Spinal cord (tissue), 9 donors: ENCODE measurements at regions not wholly inside any gene's neighbourhood (a gene's known extent, or its start where the extent isn't known, plus 50 kb on each side); places are given as distances from the start of the nearest gene placed in this dataset.

Source experiments
- DNase-seq, 6 donors: peaks; one replicate each; pipeline versions ENCODE4 v3.0.0 to v3.0.0-alpha.2; 2013 to 2015; ENCODE audit warnings: low spot score in 6 of 6, low read depth in 4 of 6
- H3K27ac ChIP-seq: one replicate; pipeline ENCODE4 v1.5.1; 2013; ENCODE audit warnings: low read depth, low read length, control low read depth
- H3K27me3 ChIP-seq: one replicate; pipeline ENCODE4 v1.6.1; 2013; ENCODE audit warnings: low read length; ENCODE audit not compliant: control insufficient read depth, insufficient read depth
- H3K36me3 ChIP-seq: one replicate; pipeline ENCODE4 v1.6.1; 2013; ENCODE audit warnings: low read length; ENCODE audit not compliant: control insufficient read depth, insufficient read depth
- H3K4me1 ChIP-seq: one replicate; pipeline ENCODE4 v1.6.1; 2013; ENCODE audit warnings: low read length; ENCODE audit not compliant: control insufficient read depth, insufficient read depth
- H3K4me3 ChIP-seq: one replicate; pipeline ENCODE4 v1.5.1; 2013; ENCODE audit warnings: low read depth, low read length, control low read depth
- H3K9me3 ChIP-seq: one replicate; pipeline ENCODE4 v1.6.1; 2013; ENCODE audit warnings: low read length; ENCODE audit not compliant: control insufficient read depth, insufficient read depth
- WGBS: methylation state at CpG from one replicate; pipeline ENCODE4 v1.1.5; 2013; ENCODE audit warnings: missing lambda C conversion rate; ENCODE audit not compliant: insufficient coverage; 5-methylcytosine and 5-hydroxymethylcytosine counted together
- donor health status: healthy.

DNA sequence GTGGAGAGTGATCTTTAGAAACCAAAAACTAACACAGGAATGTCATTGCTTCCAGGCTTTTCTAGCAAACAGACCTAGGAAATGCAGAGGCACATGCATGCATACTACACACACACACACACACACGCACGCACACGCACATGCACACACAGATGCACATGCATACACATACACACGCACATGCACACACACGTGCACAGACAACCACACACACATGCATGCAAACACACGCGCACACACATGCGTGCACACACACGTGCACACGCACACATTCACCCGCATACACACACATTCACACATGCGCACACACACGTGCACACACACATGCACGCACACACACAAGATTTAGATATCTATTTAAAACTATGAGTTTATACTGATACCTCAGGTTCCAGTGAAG lies 379.5 kb downstream of the ZNF516 start:
- 100% methylated on average over 2 of the region's 14 CpGs for WGBS
- no peaks in the 10 kb centered on the region for H3K9me3 ChIP-seq
- no peak for DNase-seq
- no peaks in the 10 kb centered on the region for H3K27me3 ChIP-seq
- H3K36me3 ChIP-seq: no peaks in the 10 kb centered on the region
- H3K4me3 ChIP-seq: no peak overlapping the region
- H3K27ac ChIP-seq: no peak overlapping the region
- H3K4me1 ChIP-seq: no peaks in the 10 kb centered on the region

DNA sequence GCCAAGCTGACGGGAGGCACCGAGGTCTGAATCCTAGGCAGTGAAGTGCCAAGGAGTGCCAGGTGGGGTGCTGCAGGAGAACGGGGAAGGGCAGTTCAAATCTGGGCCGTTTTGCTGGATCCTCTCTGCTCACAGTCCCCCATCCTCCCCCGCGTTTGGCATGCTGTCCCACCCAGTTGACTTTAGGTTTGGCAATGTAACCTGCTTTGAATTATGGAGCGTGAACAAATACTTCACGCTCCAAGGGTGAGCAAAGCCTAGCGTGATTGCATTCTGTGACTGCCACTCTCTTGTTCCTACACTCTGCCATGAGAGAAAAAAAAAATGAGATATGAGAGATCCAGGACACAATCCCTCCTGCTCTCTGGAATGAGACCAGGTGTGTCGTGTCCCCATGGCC lies 381.9 kb downstream of the ZNF516 start:
- no peak overlapping the region for H3K27ac ChIP-seq
- no peak overlapping the region for H3K4me3 ChIP-seq
- 85% methylated on average over 5 of the region's 10 CpGs for WGBS
- no peaks in the 10 kb centered on the region for H3K36me3 ChIP-seq
- H3K4me1 ChIP-seq: no peaks in the 10 kb centered on the region
- H3K9me3 ChIP-seq: no peaks in the 10 kb centered on the region
- H3K27me3 ChIP-seq: no peaks in the 10 kb centered on the region
- DNase-seq: peak in 1 of 6 donors; percentile 69

DNA sequence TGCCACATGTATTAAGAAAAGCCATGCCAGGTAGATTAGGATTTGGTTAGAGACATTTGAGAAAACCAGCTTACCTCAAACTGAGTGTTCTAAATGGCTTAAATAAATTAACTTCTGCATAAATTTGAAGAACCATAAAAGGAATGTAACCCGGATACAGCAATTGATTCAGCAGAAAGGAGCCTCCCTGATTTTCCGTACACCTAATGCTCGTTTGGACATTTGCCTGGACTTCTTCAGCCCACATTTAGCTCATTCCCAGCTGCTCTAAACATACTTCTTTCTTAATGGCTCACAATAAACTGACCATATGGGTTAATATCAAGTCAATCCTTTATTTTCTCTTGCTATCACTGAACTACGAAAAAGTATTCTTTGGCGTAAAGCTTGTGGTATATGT lies 392.4 kb downstream of the ZNF516 start:
- H3K36me3 ChIP-seq: no peaks in the 10 kb centered on the region
- H3K4me3 ChIP-seq: no peak overlapping the region
- DNase-seq: no peak
- H3K27me3 ChIP-seq: no peaks in the 10 kb centered on the region
- H3K9me3 ChIP-seq: peaks cover 3% of the 10 kb centered on the region
- no peak overlapping the region for H3K27ac ChIP-seq
- 56% methylated on average over 4 of the region's 5 CpGs for WGBS
- no peaks in the 10 kb centered on the region for H3K4me1 ChIP-seq

DNA sequence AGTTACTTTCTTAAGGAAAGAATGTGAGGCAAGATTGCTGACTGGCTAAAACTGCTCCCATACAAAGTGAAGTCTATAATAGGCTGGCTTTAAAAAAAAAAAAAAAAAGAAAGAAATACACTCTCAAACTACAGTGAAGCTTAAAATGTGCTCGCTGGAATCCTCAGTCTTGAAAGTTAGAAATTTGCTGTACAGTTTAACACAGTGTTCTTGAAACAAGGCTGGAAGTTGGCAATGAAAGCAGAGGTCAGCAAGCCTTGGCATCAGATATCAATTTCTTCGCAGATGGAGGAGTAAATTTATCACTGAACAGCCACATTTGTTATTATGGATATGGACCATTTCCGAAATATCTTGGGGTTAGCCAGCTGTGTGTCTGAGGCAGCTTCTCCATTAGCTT lies 392.9 kb downstream of the ZNF516 start:
- peaks cover 3% of the 10 kb centered on the region for H3K9me3 ChIP-seq
- H3K4me1 ChIP-seq: no peaks in the 10 kb centered on the region
- peak in 1 of 6 donors; percentile 7 for DNase-seq
- WGBS: no CpG with 5 or more reads among the region's 3 CpGs
- no peaks in the 10 kb centered on the region for H3K27me3 ChIP-seq
- no peak overlapping the region for H3K27ac ChIP-seq
- H3K36me3 ChIP-seq: no peaks in the 10 kb centered on the region
- no peak overlapping the region for H3K4me3 ChIP-seq

- Histone ChIP-seq H3K36me3 (no peaks in the 10 kb centered on the region), H3K4me1 (no peaks in the 10 kb centered on the region), H3K27ac (no peak overlapping the region), H3K4me3 (no peak overlapping the region), H3K27me3 (no peaks in the 10 kb centered on the region), H3K9me3 (peaks cover 4% of the 10 kb centered on the region)
- 84% methylated on average over 13 of the region's 14 CpGs for WGBS
- DNase-seq: no peak
Observed at GRCh38 chr18:76099931-76100457, 395.0 kb downstream of the ZNF516 start.

DNA sequence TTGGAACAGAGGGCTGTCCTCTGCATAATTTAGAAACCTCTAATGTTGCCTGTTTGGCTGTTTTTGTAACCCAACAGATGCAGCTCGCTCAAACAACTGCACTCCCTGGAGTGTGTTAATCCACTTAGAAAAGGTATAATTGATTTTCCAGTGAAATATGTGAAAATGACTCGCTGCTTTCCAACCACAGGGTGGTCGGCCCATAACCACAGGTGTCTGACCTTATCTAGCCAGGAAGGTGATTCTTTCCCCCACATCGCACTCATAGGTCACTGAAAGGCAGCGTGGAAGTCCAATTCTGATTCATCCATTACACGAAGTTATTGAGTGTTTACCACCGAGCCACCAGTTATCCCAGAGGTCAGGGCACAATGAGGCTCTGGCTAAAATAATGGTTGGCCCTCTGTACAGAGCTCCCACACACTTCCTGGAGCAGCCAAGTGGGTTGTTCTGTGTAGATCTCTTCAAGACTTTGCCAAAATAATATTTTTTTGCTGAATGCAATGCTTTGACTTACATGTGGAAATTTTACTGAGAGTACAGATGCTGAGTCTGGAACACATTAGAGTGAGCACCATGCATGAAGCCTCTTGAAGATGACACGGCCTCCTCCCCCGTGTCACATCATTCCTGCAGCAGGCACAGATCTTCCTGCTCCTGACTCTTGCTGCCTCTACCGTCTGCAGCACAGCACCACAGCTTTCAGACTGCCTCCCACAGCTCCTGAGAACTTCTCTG lies 396.2 kb downstream of the ZNF516 start:
- DNase-seq: peak in 2 of 6 donors; percentile 23 to 52
- Histone ChIP-seq H3K4me3 (no peak overlapping the region), H3K27me3 (no peaks in the 10 kb centered on the region), H3K36me3 (no peaks in the 10 kb centered on the region), H3K27ac (no peak overlapping the region), H3K9me3 (peaks cover 2% of the 10 kb centered on the region), H3K4me1 (no peaks in the 10 kb centered on the region)
- 60% methylated on average over 9 of the region's 10 CpGs for WGBS

DNA sequence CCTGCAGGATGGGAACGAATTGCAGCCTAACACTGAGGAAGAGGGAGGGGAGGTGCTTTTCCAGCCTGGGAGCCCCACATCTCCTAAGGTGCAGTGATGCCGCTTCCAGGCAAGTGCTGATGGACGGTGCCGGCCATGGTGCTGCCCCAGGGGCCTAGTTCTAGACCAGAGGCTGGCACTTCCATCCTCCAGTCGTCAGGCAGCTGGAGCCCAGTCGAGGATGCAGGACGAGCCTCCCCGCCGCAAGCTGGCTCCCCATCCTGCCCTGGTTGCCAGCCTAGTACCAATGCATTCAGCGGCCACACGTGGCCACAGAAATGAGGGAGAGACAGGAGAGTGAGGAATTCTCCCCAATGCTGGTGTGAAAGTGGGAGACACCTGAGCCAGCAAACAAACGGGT lies 413.5 kb downstream of the ZNF516 start:
- DNase-seq: no peak
- H3K27me3 ChIP-seq: no peaks in the 10 kb centered on the region
- H3K9me3 ChIP-seq: no peaks in the 10 kb centered on the region
- H3K4me1 ChIP-seq: no peaks in the 10 kb centered on the region
- WGBS: 89% methylated on average over 12 of the region's 12 CpGs
- H3K4me3 ChIP-seq: no peak overlapping the region
- H3K36me3 ChIP-seq: no peaks in the 10 kb centered on the region
- H3K27ac ChIP-seq: no peak overlapping the region

DNA sequence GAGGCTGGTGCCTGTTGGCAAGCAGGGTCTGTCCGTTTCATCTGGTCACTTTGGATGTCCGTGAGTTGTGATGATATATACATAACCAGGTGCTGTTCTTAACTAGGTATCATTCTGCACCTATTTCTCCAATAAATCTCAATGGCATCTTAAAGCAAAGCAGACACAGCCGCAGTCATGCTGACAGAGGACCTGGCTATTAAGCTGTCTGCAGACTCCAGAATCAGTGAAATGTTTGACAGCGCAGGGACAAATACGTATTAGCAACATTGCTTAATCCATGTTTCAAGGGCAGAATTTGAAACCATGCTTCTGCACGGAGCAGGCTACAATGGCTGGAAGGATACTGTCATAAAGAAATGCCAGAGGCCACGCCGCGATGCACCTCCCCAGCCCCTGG lies 414.6 kb downstream of the ZNF516 start:
- peak in 1 of 6 donors; percentile 41 for DNase-seq
- Histone ChIP-seq H3K9me3 (no peaks in the 10 kb centered on the region), H3K4me1 (no peaks in the 10 kb centered on the region), H3K27me3 (no peaks in the 10 kb centered on the region), H3K36me3 (no peaks in the 10 kb centered on the region), H3K27ac (no peak overlapping the region), H3K4me3 (no peak overlapping the region)
- 93% methylated on average over 3 of the region's 9 CpGs for WGBS

- Histone ChIP-seq H3K4me3 (no peak overlapping the region), H3K9me3 (no peaks in the 10 kb centered on the region), H3K4me1 (no peaks in the 10 kb centered on the region), H3K27me3 (no peaks in the 10 kb centered on the region), H3K27ac (no peak overlapping the region), H3K36me3 (no peaks in the 10 kb centered on the region)
- no peak for DNase-seq
- WGBS: 83% methylated on average over 2 of the region's 4 CpGs
Observed at GRCh38 chr18:76075777-76076176, 419.3 kb downstream of the ZNF516 start.

DNA sequence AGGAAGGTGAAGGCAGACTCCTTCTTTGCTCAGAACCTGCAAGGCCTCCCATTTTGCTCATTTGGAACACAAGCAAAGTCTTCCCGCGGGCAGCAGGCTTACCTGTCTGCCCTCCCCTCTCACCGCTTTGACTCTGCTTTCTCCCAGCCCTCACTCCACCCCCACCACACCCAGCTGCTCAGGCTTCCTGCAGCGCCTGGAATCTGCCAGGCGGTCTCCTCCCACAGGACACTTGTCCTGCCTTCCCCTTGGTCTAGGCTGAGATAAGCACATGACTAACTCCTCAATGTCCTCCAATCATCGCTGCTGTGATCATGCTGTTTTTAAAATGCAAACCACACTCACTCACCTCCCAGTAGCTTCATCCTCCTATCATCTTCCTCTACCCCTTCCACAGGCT lies 430.0 kb downstream of the ZNF516 start:
- DNase-seq: no peak
- Histone ChIP-seq H3K4me1 (peaks cover 4% of the 10 kb centered on the region), H3K9me3 (peaks cover 2% of the 10 kb centered on the region), H3K27ac (no peak overlapping the region), H3K36me3 (no peaks in the 10 kb centered on the region), H3K27me3 (no peaks in the 10 kb centered on the region), H3K4me3 (no peak overlapping the region)
- WGBS: 57% methylated on average over 6 of the region's 6 CpGs
